HFFc6 (cell line): ENCODE measurements at regions not wholly inside any gene's neighbourhood (a gene's known extent, or its start where the extent isn't known, plus 50 kb on each side); places are given as distances from the start of the nearest gene placed in this dataset.

Experiments
- DNase-seq: peaks from one replicate; pipeline ENCODE4 v3.0.0-alpha.2; 2018
- H3K27ac Mint-ChIP-seq: 2 replicates; pipeline ENCODE4 v1.8.0; 2020; ENCODE audit warnings: mild to moderate bottlenecking, mixed read lengths
- H3K27me3 Mint-ChIP-seq: 2 replicates; pipeline ENCODE4 v1.8.0; 2021; ENCODE audit warnings: mild to moderate bottlenecking, moderate library complexity, mixed read lengths; ENCODE audit not compliant: insufficient read depth
- H3K36me3 Mint-ChIP-seq: 2 replicates; pipeline ENCODE4 v1.8.0; 2021; ENCODE audit warnings: low read depth, mixed read lengths
- H3K4me1 Mint-ChIP-seq: 2 replicates; pipeline ENCODE4 v1.8.0; 2020; ENCODE audit warnings: low read depth, mixed read lengths
- H3K4me3 Mint-ChIP-seq: 2 replicates; pipeline ENCODE4 v1.8.0; 2020; ENCODE audit warnings: mild to moderate bottlenecking, moderate library complexity, mixed read lengths
- H3K9me3 Mint-ChIP-seq: 2 replicates; pipeline ENCODE4 v1.8.0; 2020; ENCODE audit warnings: mild to moderate bottlenecking, mixed read lengths
- CTCF ChIP-seq: fragments of 200-600 bp; sonication (generic); IDR thresholded peaks from 2 replicates; pipeline ENCODE4 v1.5.0; 2021; ENCODE audit warnings: antibody characterized with exemption, mild to moderate bottlenecking

DNA sequence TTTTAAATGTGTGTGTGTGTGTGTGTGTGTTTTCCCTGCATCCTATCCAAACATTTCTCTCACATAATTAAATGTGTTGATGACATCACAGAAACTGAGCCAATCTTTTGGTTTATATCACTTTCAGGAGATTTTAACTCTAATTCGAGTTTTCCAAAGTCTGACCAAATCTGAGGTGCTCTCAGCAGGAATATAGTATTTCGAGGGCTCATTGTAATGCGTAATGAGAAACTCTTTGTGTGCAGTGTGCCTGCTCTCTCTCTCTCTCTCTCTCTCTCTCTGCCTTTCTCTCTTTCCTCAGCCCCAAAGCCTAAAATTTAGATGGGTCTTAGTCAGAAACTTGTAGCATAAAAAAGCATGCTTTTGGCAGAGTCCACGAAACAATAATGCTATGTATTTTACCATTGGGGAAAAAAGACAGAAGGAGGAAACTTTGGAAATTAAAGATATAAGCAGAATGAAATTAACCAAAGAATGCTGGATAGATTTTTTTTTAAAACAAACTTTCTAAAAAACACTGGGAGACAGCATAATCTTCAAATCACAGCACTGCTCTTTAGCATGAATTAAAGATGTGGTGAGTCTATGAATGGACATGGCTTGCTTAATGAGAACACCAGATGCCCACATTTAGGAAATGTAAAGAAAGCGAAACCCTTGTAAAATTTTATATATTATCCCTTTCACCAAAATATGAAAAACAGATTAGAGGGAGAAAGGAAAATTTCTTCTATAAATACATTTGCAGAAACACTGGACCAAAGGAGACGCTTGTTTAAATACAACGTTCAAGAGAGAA, 206.8 kb upstream of the HABP2 start:
- 0 out of 2 replicates have a peak, but pooled peaks cover 4% of the 10 kb centered on the region for H3K36me3 Mint-ChIP-seq
- H3K27me3 Mint-ChIP-seq = peaks cover 27% of the 10 kb centered on the region
- no peak overlapping the region for H3K4me3 Mint-ChIP-seq
- H3K27ac Mint-ChIP-seq = no peak overlapping the region
- peaks cover 4% of the 10 kb centered on the region; the same call in 1 of the 2 replicates for H3K9me3 Mint-ChIP-seq
- no peak for TF ChIP-seq CTCF
- H3K4me1 Mint-ChIP-seq = no peaks in the 10 kb centered on the region
- DNase-seq = no peak

DNA sequence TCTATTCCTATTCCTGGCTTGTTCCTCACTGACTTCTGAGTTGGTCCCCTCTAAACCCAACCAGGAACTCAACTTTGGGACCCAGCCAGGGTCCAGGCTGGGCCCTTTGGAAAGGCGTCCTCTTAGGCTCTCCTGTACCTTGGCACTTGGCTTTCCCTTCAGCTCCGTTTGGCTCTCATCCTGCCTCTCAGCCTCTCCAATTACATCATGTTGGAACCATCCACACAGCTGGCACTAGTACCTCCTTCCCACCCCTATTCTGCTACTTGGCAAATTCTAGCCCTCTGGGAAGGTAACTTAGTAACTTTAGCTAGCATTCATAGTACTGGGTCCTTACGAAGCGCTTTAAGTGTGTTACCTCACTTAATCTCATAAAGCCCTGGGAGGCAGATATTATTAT, 205.3 kb upstream of the HABP2 start:
- H3K4me1 Mint-ChIP-seq = no peaks in the 10 kb centered on the region
- 0 out of 2 replicates have a peak, but pooled peaks cover 4% of the 10 kb centered on the region for H3K36me3 Mint-ChIP-seq
- H3K27me3 Mint-ChIP-seq = peaks cover 20% of the 10 kb centered on the region

GRCh38 chr10:113348694-113349093, 204.2 kb upstream of the HABP2 start:
- H3K27ac Mint-ChIP-seq = no peak overlapping the region
- H3K36me3 Mint-ChIP-seq = 0 out of 2 replicates have a peak, but pooled peaks cover 4% of the 10 kb centered on the region
- H3K4me1 Mint-ChIP-seq = no peaks in the 10 kb centered on the region
- H3K4me3 Mint-ChIP-seq = no peak overlapping the region
- H3K27me3 Mint-ChIP-seq = peaks cover 20% of the 10 kb centered on the region
- DNase-seq = no peak
- TF ChIP-seq CTCF = no peak
- peaks cover 4% of the 10 kb centered on the region; the same call in 1 of the 2 replicates for H3K9me3 Mint-ChIP-seq

More for the DNA sequence above, 205.3 kb upstream of the HABP2 start:
- peaks cover 4% of the 10 kb centered on the region; the same call in 1 of the 2 replicates for H3K9me3 Mint-ChIP-seq
- DNase-seq = no peak
- no peak overlapping the region for H3K4me3 Mint-ChIP-seq
- no peak overlapping the region for H3K27ac Mint-ChIP-seq
- TF ChIP-seq CTCF = no peak

DNA sequence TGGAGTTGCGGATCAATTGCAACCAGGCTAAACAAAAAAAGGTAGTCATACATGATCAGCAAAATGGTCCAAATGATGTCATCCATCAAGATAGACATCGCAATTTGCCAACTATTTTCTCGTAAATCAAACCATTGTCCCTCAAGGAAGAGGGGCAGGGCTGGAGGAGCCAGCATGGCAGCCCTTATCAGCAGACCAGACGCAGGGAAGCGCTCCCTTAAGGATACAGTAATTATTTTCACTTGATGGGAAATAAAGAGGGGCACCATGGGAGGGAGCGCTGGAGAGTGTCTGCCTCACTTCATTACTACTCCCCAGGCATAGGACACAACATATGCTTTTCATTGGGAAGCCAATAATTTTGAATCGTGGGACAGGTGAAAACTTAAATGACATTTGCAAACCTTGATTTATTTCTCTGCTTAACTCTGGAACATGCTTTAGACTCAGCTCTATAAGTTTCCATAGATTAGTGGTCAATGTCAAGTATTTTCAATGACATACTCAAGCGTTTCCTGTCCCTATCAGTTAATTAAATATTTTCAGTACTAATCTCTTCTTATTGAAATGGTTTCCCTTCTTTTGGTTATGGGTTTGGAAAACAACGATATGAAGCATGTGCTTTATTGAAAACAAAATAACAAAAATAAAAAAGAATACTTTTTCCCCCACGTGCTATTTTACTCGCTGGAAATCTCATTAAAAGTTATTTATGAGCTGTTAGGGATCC, 202.4 kb upstream of the HABP2 start:
- Mint-ChIP-seq H3K4me1 (no peaks in the 10 kb centered on the region), H3K27ac (no peak overlapping the region), H3K27me3 (peaks cover 26% of the 10 kb centered on the region), H3K9me3 (peaks cover 4% of the 10 kb centered on the region; the same call in 1 of the 2 replicates), H3K4me3 (no peak overlapping the region), H3K36me3 (0 out of 2 replicates have a peak, but pooled peaks cover 4% of the 10 kb centered on the region)
- no peak for DNase-seq
- TF ChIP-seq CTCF = no peak

DNA sequence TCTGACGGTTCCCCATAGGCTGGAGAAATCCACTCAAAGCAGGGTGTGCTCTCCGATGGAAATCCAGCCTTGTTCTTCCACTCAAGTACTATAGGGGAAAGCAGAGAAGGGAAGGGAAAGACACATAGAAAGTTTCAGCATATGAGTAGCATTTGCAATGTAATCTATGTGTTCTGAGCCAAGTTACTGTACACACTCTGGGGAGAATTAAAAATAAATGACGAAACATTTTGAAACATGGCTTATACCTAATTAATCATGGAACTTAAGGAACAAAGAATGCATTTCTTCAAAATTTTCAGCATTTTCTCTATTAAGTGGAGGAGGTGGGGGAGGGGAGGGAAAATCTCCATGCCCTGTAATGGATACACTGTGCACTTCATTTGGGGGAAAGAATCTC, 198.1 kb upstream of the HABP2 start:
- Mint-ChIP-seq H3K36me3 (no peaks in the 10 kb centered on the region), H3K9me3 (no peaks in the 10 kb centered on the region), H3K4me1 (no peaks in the 10 kb centered on the region), H3K27me3 (peaks cover 38% of the 10 kb centered on the region), H3K27ac (no peak overlapping the region), H3K4me3 (no peak overlapping the region)
- no peak for TF ChIP-seq CTCF
- DNase-seq = no peak
